Lung microvascular endothelial cell (primary cell): ENCODE measurements at regions not wholly inside any gene's neighbourhood (a gene's known extent, or its start where the extent isn't known, plus 50 kb on each side); places are given as distances from the start of the nearest gene placed in this dataset.
"Not testable (repeated sequence)": the region's sequence is repeated elsewhere in the genome, so short reads cannot be mapped to it uniquely, and the experiment has no call there.

Experiments
- DNase-seq, 2 donors: peaks; one replicate each; pipeline versions ENCODE4 v3.0.0 to v3.0.0-alpha.2; 2010; ENCODE audit warnings: low read depth in 2 of 2

DNA sequence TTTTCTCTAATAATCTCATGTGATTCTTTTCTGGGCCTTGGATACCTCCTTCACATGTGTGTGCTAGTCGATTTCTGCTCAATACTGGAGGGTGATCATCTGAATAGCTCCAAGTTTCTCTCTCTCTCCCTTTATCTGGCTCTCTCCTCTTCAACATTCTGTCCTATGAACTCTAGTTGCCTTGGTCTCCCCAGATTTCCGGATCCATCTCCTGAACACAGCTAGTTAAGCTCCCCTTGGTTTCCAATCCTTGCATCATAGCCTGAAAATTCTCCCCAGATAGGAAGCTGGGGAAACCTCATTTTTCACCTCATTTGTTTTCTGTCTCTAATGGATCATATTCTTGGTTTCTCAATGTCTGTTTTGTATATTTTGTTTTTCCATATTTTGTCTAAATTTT lies 832.3 kb downstream of the MTRR start:
- DNase-seq: no peak

DNA sequence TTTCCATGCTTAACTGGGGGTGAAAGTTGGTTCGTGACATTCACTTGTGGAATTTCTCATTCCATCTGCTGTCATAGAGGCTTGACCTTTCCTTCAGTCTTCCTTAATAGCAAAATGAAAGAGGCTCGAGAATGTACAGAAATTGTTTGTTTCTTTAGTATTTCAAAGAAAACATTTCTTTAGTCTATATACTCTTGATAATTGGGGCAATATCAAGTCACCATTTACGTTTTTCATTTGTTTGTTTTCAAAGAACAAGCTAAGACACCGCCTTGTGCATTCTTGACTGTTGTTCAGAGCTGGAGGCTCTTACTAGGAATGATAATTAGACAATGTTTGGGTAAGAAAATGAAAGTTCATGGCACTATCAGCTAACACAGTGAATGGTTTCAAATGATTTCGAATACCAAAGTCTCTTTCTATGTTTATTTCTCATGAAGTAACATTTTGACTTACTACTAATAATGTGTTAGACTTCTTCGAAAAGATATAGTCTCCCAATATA lies 835.4 kb downstream of the SEMA5A start:
- no peak for DNase-seq

- DNase-seq: no peak
Measured at GRCh38 chr5:8714198-8714597, 831.7 kb downstream of the SEMA5A start.

DNA sequence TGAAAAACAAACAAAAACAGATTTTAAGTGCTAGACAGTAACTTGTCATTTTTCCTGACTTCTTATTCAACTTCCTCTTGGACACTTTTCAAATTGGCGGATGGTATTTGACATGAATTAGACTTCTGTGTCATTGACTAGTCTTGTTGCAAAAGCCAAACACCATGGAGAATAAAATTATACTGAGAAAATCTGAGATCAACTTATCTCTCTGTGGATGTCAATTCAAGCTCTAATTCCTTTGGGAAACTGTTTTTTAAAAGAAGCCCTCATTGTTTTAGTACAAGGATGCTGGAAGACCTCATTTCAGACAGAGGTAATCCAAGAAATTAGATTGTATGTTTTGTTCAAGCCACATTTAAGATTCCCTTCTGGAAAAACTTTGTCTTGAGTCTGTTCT lies 831.0 kb downstream of the SEMA5A start:
- DNase-seq: no peak

DNA sequence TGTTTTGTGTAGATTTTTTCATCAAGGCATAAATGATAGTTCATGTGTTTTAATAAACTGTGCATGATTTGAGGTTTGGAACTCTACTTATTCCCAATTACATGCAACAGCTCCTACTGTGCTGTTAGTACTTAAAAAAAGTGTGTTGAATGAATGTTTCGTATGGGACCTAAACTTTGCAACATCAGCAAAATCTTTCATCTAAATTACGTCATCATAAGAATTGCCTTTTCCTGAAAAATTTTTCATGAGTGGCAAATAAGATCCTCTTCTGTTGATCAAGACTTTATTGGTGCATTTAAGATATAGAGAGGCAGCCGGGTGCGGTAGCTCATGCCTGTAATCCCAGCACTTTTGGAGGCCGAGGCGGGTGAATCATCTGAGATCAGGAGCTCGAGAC lies 826.1 kb downstream of the SEMA5A start:
- no peak for DNase-seq

- DNase-seq: no peak
Measured at GRCh38 chr5:8720506-8720905, 825.4 kb downstream of the SEMA5A start.

DNA sequence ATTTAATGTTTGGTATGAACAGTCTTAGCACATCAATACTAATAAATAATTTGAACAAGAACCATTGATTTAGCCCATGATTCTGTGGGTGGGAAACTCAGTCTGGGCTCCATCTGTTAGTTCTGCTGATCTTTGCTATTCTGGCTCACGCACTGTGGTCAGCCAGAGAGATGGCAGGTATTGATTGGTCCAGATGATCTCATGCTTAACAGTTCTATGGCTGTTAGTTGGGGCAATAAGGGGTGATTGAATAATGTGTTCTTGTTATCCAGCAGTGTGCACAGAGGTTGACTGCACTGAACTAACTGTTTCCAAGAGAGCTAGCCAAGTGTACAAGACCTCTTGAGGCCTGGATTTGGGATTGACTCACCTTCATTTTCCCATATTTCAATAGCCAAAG lies 824.3 kb downstream of the SEMA5A start:
- DNase-seq: no peak

DNA sequence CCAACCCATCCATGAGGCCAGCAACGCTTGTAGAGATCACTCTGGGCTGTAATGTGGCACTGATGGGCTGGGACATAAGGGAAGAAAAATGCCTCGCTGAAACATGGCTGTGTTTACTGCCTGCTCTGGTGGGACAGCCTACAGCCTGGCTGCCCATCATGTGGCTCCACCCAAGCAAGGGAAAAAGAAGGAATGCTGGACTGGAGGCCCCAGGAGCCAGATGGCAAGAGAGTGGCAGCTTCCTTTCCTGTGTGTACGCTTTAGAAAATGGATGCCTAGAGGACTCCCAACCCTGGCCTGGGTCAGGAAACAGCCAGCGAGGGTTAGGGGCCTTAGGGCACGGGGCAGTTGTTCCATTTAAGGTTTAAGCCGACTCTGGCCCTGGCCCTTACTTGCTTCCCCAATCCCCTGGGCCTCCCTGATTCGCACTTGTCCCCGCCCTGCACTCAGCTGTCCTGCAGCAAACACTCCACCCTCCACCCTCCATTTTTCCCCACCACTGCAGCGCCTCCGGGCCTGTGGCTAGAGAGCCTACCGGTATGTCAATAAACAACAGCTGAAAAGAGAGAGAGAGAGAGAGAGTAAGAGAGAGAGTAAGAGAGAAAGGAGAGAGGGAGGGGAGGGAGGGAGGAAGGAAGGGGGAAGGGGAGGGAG lies 819.4 kb downstream of the SEMA5A start:
- DNase-seq: no peak

DNA sequence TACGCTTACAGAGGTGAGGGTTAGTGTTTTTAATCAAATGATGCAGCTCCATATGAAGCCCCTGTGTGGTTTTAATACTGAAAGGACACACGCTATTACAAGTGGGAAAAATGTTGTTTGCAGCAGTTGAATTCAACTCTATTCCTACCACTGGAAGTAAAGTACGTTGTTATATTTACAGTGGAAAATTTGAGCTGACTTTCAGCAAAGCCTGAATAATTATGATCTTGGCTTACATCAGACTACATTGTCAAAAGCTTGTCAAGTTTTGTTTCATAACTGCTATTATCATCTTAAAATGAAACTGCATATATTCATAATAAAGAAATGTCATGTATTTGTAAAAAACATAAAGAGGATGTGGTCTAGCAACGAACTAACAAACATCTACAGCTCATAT lies 818.5 kb downstream of the SEMA5A start:
- DNase-seq: no peak

DNA sequence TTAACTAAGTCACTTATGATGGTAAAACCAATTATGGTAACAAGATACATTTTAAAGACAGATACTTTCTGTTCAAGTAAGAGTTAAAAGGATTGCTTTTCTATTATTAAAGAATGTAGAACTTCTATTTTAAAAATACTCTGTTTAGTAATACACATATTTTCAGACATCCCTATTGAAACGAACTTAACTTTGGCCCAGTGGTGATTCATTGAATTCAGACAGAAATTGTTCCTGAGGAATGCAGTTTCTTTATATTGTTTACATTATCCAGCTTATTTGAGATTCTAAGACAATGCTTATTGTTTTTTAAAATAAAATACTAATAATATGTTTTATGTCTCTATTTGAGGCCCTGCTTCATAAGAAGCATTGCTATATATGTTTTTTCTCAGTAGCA lies 816.4 kb downstream of the SEMA5A start:
- peak in 1 of 2 donors; percentile 1 for DNase-seq

DNA sequence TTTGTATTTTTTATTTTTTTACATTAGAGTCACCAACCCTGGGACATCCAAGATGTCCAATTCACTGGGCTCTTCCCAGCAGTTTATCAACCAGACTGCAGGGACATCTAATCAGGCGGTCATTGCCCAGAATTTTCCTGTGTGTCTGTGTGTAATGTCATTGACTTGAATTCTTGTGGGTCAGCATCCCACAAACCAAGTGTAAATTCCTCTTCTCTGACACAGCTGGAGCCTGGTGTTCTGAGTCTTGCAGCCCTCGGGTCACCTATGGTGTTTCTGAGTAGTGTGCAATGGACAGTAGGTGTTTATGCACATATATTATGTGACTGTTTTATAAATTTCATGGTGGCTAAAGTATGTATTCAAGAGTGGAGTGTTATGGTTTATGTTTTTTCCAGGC lies 815.7 kb downstream of the SEMA5A start:
- no peak for DNase-seq

GRCh38 chr5:8731110-8731509 lies 814.8 kb downstream of the SEMA5A start:
- not testable (repeated sequence) for DNase-seq

DNA sequence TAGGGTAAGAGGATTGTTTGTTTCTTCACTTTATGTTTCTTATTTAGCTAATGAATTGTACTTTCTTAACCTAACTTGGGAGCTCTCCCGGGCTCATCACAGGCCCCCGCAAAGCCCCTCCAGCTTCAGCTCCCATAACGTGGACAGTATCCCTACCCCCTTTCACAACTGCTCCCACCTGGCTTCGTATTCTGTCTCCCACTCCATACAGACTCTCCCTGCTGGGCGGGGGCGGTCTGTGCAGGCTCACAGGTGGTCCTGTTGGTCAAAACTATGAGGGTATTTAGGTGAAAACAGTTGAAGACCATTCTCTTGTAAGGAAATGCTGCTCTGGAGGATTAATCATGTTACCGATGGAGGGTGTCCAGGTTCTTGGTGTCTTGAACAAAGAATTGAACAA lies 805.3 kb downstream of the SEMA5A start:
- no peak for DNase-seq

- DNase-seq: no peak
Measured at GRCh38 chr5:8749556-8749955, 796.3 kb downstream of the SEMA5A start.

DNA sequence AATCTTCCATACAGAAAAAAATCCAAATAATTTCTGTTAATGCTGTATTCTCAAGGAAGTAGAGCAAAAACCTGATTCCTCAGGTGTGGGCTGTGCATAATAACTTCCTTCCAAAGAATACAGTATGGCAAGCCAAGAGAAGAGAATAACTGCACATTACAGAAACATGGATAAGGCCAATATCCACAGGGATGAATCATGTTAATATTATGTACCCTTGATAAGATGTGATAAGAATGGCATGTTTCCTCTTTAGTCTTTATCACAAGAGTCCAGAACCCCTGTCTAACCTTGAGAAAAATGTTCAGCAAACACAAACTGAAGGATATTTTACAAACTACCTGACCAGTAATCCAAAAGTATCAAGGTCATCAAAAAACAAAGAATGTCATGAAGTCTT lies 795.8 kb downstream of the SEMA5A start:
- DNase-seq: no peak

- DNase-seq: no peak
Measured at GRCh38 chr5:8751971-8752370, 793.9 kb downstream of the SEMA5A start.

- DNase-seq: no peak
Measured at GRCh38 chr5:8752595-8752994, 793.3 kb downstream of the SEMA5A start.

GRCh38 chr5:8756498-8757084 lies 789.3 kb downstream of the SEMA5A start:
- peak; percentile 69 to 73 for DNase-seq

GRCh38 chr5:8765886-8766285 lies 780.0 kb downstream of the SEMA5A start:
- no peak for DNase-seq

GRCh38 chr5:8766448-8766847 lies 779.4 kb downstream of the SEMA5A start:
- no peak for DNase-seq

GRCh38 chr5:8767111-8767510 lies 778.8 kb downstream of the SEMA5A start:
- no peak for DNase-seq

DNA sequence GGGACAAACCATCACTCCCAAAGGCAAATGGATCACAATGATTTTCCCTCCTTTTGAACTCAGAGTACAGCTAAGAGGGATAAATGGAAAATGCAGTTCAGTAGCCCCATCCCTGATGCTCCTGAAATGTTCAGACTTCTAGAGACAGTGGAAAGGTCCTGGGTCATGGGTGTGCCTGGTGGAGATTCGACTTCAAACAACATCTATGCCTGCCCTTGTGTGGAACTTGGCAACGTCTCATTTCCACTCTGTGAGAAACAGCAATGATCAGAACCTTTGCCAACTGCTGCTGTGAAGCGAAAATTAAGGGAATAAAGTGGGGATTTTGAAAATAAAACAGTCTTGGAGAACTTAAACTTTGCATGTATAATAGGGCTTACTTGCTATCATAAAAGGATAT lies 778.1 kb downstream of the SEMA5A start:
- no peak for DNase-seq

GRCh38 chr5:8769631-8770030 lies 776.2 kb downstream of the SEMA5A start:
- DNase-seq: no peak

- no peak for DNase-seq
Measured at GRCh38 chr5:8770431-8770830, 775.4 kb downstream of the SEMA5A start.
